Tongue (tissue), 1 donor: ENCODE measurements at regions not wholly inside any gene's neighbourhood (a gene's known extent, or its start where the extent isn't known, plus 50 kb on each side); places are given as distances from the start of the nearest gene placed in this dataset.
"Not testable (repeated sequence)": the region's sequence is repeated elsewhere in the genome, so short reads cannot be mapped to it uniquely, and the experiment has no call there.

Experiments used
- DNase-seq: peaks from one replicate; pipeline ENCODE4 v3.0.0-alpha.2; 2015

- peak; percentile 69 for DNase-seq
Observed at GRCh38 chr11:86167499-86168164, 76.9 kb upstream of the EED start.

- not testable (repeated sequence) for DNase-seq
Observed at GRCh38 chr11:86166287-86166686, 78.3 kb upstream of the EED start.

- DNase-seq, result no peak
Observed at GRCh38 chr11:86164106-86164505, 80.4 kb upstream of the EED start.

GRCh38 chr11:86163221-86163876 is 81.2 kb upstream of the EED start:
- DNase-seq, result not testable (repeated sequence)

GRCh38 chr11:86162239-86162638 is 82.3 kb upstream of the EED start:
- DNase-seq, result peak; percentile 77

- DNase-seq, result no peak
Observed at GRCh38 chr11:86161837-86162236, 82.7 kb upstream of the EED start.

GRCh38 chr11:86161336-86161735 is 83.2 kb upstream of the EED start:
- DNase-seq, result peak; percentile 68

GRCh38 chr11:86160541-86161149 is 83.9 kb upstream of the EED start:
- DNase-seq, result no peak

DNA sequence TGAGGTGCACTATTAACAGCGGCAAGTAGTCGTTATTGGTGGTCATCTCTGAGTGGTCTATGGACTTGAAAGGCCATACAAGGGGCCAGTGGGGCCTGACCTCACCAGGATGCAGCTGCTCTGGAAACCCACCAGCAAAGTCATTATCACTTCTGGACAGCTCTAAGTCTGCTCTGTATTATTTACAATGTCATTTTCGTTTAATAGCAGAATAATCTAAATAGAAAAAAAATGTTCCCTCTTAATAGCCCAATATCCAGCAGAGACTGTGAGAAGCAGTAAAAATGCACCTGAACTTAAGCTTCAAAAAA is 85.0 kb upstream of the EED start:
- DNase-seq, result no peak

- no peak for DNase-seq
Observed at GRCh38 chr11:86158704-86159580, 85.6 kb upstream of the EED start.

GRCh38 chr11:86157797-86158378 is 86.7 kb upstream of the EED start:
- DNase-seq, result no peak

GRCh38 chr11:86156397-86156955 is 87.6 kb upstream of the PICALM start:
- DNase-seq, result no peak

DNA sequence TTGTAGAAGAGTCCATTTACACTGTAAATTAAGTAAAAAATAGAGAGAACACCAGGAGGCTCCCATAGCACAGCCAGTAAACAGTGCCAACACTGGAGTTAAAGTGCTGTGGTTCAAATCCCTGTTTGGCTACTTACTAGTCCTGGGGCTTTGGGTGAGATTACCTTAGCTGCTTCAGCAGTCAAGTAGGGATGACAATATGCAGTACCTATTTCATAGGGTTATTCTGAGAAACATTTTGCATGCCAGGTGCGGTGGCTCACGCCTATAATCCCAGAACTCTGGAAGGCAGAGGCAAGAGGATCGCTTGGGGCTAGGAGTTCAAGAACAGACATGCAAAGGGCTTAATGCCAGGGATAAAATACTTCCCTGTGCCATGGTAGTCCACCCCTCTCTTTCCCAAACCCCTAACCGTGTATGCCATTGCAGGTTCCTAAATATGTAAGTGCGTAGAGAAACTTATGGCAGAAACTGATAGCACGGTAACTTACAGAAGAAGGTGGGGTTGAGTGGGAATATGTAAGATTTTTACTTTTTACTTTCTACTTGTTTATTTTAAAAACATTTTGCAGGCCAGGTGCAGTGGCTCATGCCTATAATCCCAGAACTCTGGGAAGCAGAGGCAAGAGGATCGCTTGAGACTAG is 86.4 kb upstream of the PICALM start:
- no peak for DNase-seq

GRCh38 chr11:86153439-86153838 is 84.6 kb upstream of the PICALM start:
- no peak for DNase-seq

GRCh38 chr11:86152901-86153300 is 84.0 kb upstream of the PICALM start:
- no peak for DNase-seq

DNA sequence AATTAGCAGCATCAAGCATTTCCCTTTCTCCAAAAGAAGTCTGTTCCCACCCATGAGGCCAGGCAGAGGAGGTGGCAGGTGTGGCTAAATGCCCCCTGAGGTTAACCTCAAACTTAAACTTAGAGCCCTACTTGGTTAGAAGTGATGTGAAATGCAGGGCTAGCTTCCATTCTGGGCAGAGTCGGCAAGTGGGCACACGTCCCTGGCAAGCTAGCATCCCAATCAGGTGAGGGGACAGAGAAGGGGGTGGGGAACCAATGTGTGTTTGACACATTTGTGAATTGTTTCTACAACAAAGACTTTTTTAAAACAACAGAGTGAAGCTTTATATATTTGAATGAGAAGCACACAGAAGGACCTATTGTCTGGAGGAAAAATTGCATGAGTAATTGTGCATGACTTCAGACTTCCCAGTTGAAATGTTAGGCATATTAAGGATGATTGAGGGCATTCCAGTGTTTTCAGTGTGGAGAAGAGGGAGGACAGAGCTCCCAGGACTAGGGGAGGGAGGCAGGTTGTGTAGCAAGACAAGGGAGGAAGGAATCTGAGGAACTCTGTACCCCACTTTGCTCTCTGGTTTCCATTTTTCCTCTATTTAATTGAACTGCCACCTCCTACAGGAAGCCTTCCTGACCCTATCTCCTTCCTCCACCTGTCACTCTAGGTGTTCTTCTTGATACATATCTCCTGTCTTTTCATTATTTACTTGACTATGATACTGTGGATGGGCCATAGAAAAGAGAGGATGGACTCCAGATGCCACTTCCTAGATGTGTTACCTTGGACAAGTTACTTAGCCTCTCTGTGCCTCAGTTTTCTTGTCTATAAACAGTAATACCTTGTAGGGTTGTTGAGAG is 83.3 kb upstream of the PICALM start:
- DNase-seq, result no peak

DNA sequence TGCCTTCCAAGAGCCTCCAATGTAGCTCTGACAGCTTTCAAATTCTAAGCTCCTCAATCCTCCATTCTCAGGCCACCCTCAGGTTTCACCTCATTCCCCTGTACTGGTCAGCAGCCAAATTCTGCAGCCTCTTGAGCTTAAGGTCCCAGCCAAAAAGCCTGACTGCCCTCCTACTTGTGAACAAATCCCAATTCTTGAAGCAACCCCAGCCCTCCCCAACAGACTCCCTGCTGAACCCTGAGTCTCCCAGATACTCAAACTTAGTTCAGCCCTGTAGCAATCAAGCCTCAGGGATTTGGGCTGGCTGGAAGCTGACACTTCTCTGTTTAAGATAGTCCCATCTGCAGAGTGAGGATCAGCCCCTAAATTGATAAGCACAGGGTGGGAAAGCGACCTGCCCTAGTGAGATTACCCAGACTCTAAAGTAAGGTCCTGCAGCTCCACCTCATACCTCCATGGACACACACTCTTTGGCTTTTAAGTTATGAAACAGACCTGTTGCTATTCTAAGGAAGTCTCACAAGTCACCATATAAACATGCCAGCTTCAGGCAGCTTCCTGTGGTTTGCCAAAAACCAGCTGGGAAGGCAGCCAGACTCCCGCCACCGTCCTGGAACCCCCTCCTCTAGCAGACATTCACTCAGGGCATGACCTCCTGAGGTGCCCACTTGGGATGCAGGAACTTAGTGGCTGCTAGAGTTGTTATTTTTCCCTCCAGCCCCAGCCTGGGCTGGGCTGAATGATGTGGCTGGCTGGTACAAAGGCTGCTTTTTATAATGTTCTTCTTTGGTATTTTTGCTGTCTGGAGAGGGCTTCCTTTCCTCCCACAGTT is 82.5 kb upstream of the PICALM start:
- DNase-seq, result peak; percentile 72

DNA sequence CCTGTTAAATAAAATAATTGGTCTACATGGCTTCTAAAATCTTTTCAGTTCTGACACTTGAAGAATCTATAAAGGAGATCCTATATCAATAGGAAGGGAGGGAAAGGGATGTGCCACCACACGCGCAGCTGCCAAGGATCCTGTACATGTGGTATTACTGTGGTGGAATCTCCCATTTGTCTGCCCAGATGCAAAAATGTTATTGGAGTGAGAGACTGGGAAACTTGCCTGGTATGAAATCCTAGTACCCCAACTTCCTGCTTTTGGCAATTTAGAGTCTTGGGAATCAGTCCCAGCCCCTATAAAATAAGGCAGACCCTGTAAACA is 81.9 kb upstream of the PICALM start:
- peak; percentile 86 for DNase-seq

DNA sequence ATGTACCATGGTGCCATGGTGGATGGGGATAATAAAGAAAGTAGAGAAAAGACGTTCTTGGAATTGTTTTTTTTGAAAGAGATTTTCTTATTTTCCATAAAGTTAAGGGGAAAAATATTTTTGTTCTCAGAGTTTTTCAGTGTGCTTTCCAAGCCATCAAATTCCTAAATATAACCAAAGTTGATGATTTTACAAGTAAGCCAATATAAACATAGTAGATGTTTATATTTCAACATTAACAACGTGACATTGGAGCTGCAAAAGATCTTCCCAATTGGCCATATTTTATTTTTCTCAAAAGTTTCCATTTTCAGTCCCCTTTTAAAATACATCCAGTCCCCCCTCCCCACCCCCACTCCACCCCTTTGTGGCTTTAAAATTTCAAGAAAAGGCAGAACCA is 80.9 kb upstream of the PICALM start:
- DNase-seq, result no peak

- DNase-seq, result no peak
Observed at GRCh38 chr11:86148345-86148747, 79.5 kb upstream of the PICALM start.
